ENCODE measurements at regions not wholly inside any gene's neighbourhood (a gene's known extent, or its start where the extent isn't known, plus 50 kb on each side); places are given as distances from the start of the nearest gene placed in this dataset.

- Histone ChIP-seq H3K9ac (ENCODE audit: low read depth in 1 of 2, low read length in 2 of 2) (no peak overlapping the region), H3K4me3 (ENCODE audit: low read depth in 1 of 3, low read length in 3 of 3) (no peak overlapping the region), H3K9me3 (ENCODE audit: control insufficient read depth in 4 of 4, low read length in 3 of 4) (no peaks in the 10 kb centered on the region), H3K27ac (ENCODE audit: low read depth in 1 of 2, low read length in 2 of 2) (no peak overlapping the region), H3K36me3 (ENCODE audit: control insufficient read depth in 4 of 4, insufficient read depth in 3 of 4, low read depth in 1 of 4, low read length in 3 of 4) (no peaks in the 10 kb centered on the region), H3K27me3 (ENCODE audit: control insufficient read depth in 4 of 4, insufficient read depth in 4 of 4, low read length in 3 of 4) (no peaks in the 10 kb centered on the region), H3K4me1 (ENCODE audit: control insufficient read depth in 4 of 4, insufficient read depth in 4 of 4, low read length in 3 of 4) (no peaks in the 10 kb centered on the region)
- TF ChIP-seq, protein P1, sequence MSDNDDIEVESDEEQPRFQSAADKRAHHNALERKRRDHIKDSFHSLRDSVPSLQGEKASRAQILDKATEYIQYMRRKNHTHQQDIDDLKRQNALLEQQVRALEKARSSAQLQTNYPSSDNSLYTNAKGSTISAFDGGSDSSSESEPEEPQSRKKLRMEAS (IDR thresholded peaks at IDR 0.05) = no peak
- no peak for TF ChIP-seq RAD21 (IDR thresholded peaks at IDR 0.05)
- TF ChIP-seq SP1 (IDR thresholded peaks at IDR 0.05) = no peak
- TF ChIP-seq RXRA (IDR thresholded peaks at IDR 0.05) = no peak
- TF ChIP-seq HNF4A (conservative IDR thresholded peaks at IDR 0.05) = no peak
- TF ChIP-seq, protein P2, sequence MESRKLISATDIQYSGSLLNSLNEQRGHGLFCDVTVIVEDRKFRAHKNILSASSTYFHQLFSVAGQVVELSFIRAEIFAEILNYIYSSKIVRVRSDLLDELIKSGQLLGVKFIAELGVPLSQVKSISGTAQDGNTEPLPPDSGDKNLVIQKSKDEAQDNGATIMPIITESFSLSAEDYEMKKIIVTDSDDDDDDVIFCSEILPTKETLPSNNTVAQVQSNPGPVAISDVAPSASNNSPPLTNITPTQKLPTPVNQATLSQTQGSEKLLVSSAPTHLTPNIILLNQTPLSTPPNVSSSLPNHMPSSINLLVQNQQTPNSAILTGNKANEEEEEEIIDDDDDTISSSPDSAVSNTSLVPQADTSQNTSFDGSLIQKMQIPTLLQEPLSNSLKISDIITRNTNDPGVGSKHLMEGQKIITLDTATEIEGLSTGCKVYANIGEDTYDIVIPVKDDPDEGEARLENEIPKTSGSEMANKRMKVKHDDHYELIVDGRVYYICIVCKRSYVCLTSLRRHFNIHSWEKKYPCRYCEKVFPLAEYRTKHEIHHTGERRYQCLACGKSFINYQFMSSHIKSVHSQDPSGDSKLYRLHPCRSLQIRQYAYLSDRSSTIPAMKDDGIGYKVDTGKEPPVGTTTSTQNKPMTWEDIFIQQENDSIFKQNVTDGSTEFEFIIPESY (IDR thresholded peaks at IDR 0.05) = no peak
- no peak for TF ChIP-seq CTCF (IDR thresholded peaks at IDR 0.05; ENCODE audit: low read depth, low read length, missing input control)
- TF ChIP-seq NR2F2 (IDR thresholded peaks at IDR 0.05) = no peak
- TF ChIP-seq FOXA1 (IDR thresholded peaks at IDR 0.05) = no peak
- 78% methylated on average over 5 of the region's 5 CpGs for WGBS
- DNase-seq (ENCODE audit: low spot score) = no peak
Measured at GRCh38 chr10:10587744-10588393, 429.8 kb upstream of the CELF2 start.

GRCh38 chr10:10589540-10590303 is 427.9 kb upstream of the CELF2 start:
- H3K4me3 ChIP-seq (ENCODE audit: low read depth in 1 of 3, low read length in 3 of 3) = no peak overlapping the region
- WGBS = 64% methylated on average over 4 of the region's 4 CpGs
- H3K9ac ChIP-seq (ENCODE audit: low read depth in 1 of 2, low read length in 2 of 2) = no peak overlapping the region
- H3K27ac ChIP-seq (ENCODE audit: low read depth in 1 of 2, low read length in 2 of 2) = no peak overlapping the region
- H3K27me3 ChIP-seq (ENCODE audit: control insufficient read depth in 4 of 4, insufficient read depth in 4 of 4, low read length in 3 of 4) = peaks cover 0 to 2% (median 0%) of the 10 kb centered on the region in 4 donors
- no peaks in the 10 kb centered on the region for H3K4me1 ChIP-seq (ENCODE audit: control insufficient read depth in 4 of 4, insufficient read depth in 4 of 4, low read length in 3 of 4)
- no peak for DNase-seq (ENCODE audit: low spot score)
- H3K36me3 ChIP-seq (ENCODE audit: control insufficient read depth in 4 of 4, insufficient read depth in 3 of 4, low read depth in 1 of 4, low read length in 3 of 4) = no peaks in the 10 kb centered on the region
- H3K9me3 ChIP-seq (ENCODE audit: control insufficient read depth in 4 of 4, low read length in 3 of 4) = no peaks in the 10 kb centered on the region
- TF ChIP-seq CTCF (IDR thresholded peaks at IDR 0.05; ENCODE audit: low read depth, low read length, missing input control) = no peak
- TF ChIP-seq, protein P2 (IDR thresholded peaks at IDR 0.05) = no peak
- TF ChIP-seq, protein P3, sequence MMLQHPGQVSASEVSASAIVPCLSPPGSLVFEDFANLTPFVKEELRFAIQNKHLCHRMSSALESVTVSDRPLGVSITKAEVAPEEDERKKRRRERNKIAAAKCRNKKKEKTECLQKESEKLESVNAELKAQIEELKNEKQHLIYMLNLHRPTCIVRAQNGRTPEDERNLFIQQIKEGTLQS (IDR thresholded peaks at IDR 0.05) = no peak
- no peak for TF ChIP-seq EGR1 (IDR thresholded peaks at IDR 0.05; ENCODE audit: low read depth in 2 of 2)
- TF ChIP-seq RAD21 (IDR thresholded peaks at IDR 0.05) = no peak
- TF ChIP-seq REST (IDR thresholded peaks at IDR 0.05) = no peak
- no peak for TF ChIP-seq HNF4A (conservative IDR thresholded peaks at IDR 0.05)
- TF ChIP-seq NR2F2 (IDR thresholded peaks at IDR 0.05) = no peak
- no peak for TF ChIP-seq SP1 (IDR thresholded peaks at IDR 0.05)
- TF ChIP-seq RXRA (IDR thresholded peaks at IDR 0.05) = no peak
- TF ChIP-seq FOXA2 (IDR thresholded peaks at IDR 0.05) = no peak
- no peak for TF ChIP-seq GABPA (IDR thresholded peaks at IDR 0.05 in 1 of 2, conservative IDR thresholded peaks at IDR 0.05 in 1 of 2)
- no peak for TF ChIP-seq FOXA1 (IDR thresholded peaks at IDR 0.05)
- TF ChIP-seq HNF4G (IDR thresholded peaks at IDR 0.05) = no peak
- TF ChIP-seq, protein P1 (IDR thresholded peaks at IDR 0.05) = no peak
- no peak for TF ChIP-seq YY1 (IDR thresholded peaks at IDR 0.05)
- TF ChIP-seq TAF1 (conservative IDR thresholded peaks at IDR 0.05) = no peak
